ENCODE measurements at regions not wholly inside any gene's neighbourhood (a gene's known extent, or its start where the extent isn't known, plus 50 kb on each side); places are given as distances from the start of the nearest gene placed in this dataset.

- TF ChIP-seq CTCF (IDR thresholded peaks at IDR 0.05; ENCODE audit: low read depth, low read length, poor library complexity, severe bottlenecking) (no peak), EZH2phosphoT487 (IDR thresholded peaks at IDR 0.05; ENCODE audit: borderline replicate concordance, low read length) (no peak)
Measured at GRCh38 chr2:100713106-100713505, 106.8 kb upstream of the NPAS2 start.
